ENCODE measurements at regions not wholly inside any gene's neighbourhood (a gene's known extent, or its start where the extent isn't known, plus 50 kb on each side); places are given as distances from the start of the nearest gene placed in this dataset.

- Mint-ChIP-seq H3K4me1 (peaks cover 7% of the 10 kb centered on the region), H3K9me3 (no peaks in the 10 kb centered on the region), H3K27me3 (ENCODE audit: low read depth) (peaks cover 3% of the 10 kb centered on the region), H3K36me3 (ENCODE audit: low read depth) (no peaks in the 10 kb centered on the region), H3K4me3 (no peak overlapping the region), H3K27ac (no peak overlapping the region)
- TF ChIP-seq, protein P1, sequence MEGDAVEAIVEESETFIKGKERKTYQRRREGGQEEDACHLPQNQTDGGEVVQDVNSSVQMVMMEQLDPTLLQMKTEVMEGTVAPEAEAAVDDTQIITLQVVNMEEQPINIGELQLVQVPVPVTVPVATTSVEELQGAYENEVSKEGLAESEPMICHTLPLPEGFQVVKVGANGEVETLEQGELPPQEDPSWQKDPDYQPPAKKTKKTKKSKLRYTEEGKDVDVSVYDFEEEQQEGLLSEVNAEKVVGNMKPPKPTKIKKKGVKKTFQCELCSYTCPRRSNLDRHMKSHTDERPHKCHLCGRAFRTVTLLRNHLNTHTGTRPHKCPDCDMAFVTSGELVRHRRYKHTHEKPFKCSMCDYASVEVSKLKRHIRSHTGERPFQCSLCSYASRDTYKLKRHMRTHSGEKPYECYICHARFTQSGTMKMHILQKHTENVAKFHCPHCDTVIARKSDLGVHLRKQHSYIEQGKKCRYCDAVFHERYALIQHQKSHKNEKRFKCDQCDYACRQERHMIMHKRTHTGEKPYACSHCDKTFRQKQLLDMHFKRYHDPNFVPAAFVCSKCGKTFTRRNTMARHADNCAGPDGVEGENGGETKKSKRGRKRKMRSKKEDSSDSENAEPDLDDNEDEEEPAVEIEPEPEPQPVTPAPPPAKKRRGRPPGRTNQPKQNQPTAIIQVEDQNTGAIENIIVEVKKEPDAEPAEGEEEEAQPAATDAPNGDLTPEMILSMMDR (IDR thresholded peaks at IDR 0.05; ENCODE audit: unreplicated experiment in 3 of 3) = no peak
These were observed 334.5 kb downstream of the SOX2 start for GRCh38 chr3:182046166-182046764.

DNA sequence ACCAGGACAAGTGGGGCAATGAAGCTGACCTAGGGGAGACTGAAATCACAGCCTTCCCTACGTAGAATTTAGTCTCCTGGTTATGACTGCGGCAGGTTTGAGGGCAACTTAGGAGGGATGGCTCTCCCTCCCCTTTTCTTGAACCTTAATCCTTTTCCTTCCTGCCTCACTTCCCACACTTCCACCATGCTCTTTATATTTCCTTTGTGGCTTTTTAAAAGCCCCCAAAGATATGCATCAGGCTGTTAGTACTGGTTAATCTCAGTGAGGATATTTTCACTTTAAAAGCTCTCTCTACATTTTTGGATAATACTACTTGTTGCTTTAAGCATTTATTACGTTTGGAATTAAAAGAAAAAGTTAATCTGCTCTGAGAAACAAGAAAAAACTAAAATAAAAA lies 339.2 kb downstream of the SOX2 start:
- H3K36me3 Mint-ChIP-seq (ENCODE audit: low read depth) = no peaks in the 10 kb centered on the region
- no peaks in the 10 kb centered on the region for H3K9me3 Mint-ChIP-seq

DNA sequence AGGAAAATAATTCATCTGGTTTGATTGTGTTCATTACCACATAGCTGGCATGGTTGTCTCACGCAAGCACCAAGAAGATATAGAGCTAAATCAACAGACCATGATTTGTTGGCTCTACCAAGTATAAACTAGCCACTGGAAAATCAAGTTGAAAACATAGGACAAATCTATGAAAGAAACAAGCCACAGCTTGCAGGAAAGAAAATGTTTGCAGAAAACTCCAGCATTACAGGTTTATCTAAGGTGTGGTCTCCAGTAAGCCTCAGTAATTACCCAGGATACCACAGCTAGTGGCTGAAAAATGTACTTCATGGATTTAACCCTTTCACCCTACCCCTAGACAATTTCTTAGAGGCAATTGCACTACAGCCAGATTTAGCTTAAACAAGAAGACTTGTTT lies 340.6 kb downstream of the SOX2 start:
- Mint-ChIP-seq H3K4me1 (no peaks in the 10 kb centered on the region), H3K9me3 (no peaks in the 10 kb centered on the region), H3K4me3 (no peak overlapping the region), H3K36me3 (ENCODE audit: low read depth) (no peaks in the 10 kb centered on the region), H3K27me3 (ENCODE audit: low read depth) (no peaks in the 10 kb centered on the region), H3K27ac (no peak overlapping the region)
- TF ChIP-seq, protein P1 (IDR thresholded peaks at IDR 0.05; ENCODE audit: unreplicated experiment in 3 of 3) = no peak

More for the DNA sequence above, 339.2 kb downstream of the SOX2 start:
- TF ChIP-seq, protein P1 (IDR thresholded peaks at IDR 0.05; ENCODE audit: unreplicated experiment in 3 of 3) = no peak
- Mint-ChIP-seq H3K4me1 (no peaks in the 10 kb centered on the region), H3K27ac (no peak overlapping the region), H3K27me3 (ENCODE audit: low read depth) (no peaks in the 10 kb centered on the region), H3K4me3 (no peak overlapping the region)

DNA sequence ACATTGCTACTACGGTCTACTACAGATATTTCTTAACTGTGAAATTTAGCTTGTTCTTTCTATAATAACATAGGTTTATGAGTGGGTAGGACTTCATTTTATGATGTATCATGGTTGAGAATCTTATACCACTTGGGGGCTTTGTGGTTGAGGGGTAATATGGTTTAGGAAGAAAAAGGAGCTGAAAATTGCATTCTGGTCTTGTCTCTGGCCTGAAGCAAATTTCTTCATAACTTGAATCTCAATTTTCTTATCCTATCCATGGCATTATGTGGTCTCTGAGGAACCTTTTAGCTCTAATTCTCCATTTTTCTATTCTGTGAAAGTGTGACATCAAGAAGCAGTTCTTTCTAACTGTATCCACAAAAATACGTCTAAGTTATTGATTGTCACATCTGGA lies 341.0 kb downstream of the SOX2 start:
- Mint-ChIP-seq H3K4me1 (no peaks in the 10 kb centered on the region), H3K9me3 (no peaks in the 10 kb centered on the region), H3K27ac (no peak overlapping the region), H3K27me3 (ENCODE audit: low read depth) (no peaks in the 10 kb centered on the region), H3K4me3 (no peak overlapping the region), H3K36me3 (ENCODE audit: low read depth) (no peaks in the 10 kb centered on the region)
- TF ChIP-seq, protein P1 (IDR thresholded peaks at IDR 0.05; ENCODE audit: unreplicated experiment in 3 of 3) = no peak

GRCh38 chr3:182058488-182058887 lies 346.8 kb downstream of the SOX2 start:
- no peak overlapping the region for H3K27ac Mint-ChIP-seq
- no peaks in the 10 kb centered on the region for H3K36me3 Mint-ChIP-seq (ENCODE audit: low read depth)
- no peak overlapping the region for H3K4me3 Mint-ChIP-seq
- H3K9me3 Mint-ChIP-seq = no peaks in the 10 kb centered on the region
- H3K4me1 Mint-ChIP-seq = no peaks in the 10 kb centered on the region
- TF ChIP-seq, protein P1 (IDR thresholded peaks at IDR 0.05; ENCODE audit: unreplicated experiment in 3 of 3) = no peak
- H3K27me3 Mint-ChIP-seq (ENCODE audit: low read depth) = no peaks in the 10 kb centered on the region

GRCh38 chr3:182063742-182064141 lies 352.0 kb downstream of the SOX2 start:
- H3K4me1 Mint-ChIP-seq = no peaks in the 10 kb centered on the region
- H3K36me3 Mint-ChIP-seq (ENCODE audit: low read depth) = no peaks in the 10 kb centered on the region
- no peaks in the 10 kb centered on the region for H3K9me3 Mint-ChIP-seq
- TF ChIP-seq, protein P1 (IDR thresholded peaks at IDR 0.05; ENCODE audit: unreplicated experiment in 3 of 3) = no peak
- no peak overlapping the region for H3K4me3 Mint-ChIP-seq
- no peaks in the 10 kb centered on the region for H3K27me3 Mint-ChIP-seq (ENCODE audit: low read depth)
- no peak overlapping the region for H3K27ac Mint-ChIP-seq
